ENCODE measurements at regions not wholly inside any gene's neighbourhood (a gene's known extent, or its start where the extent isn't known, plus 50 kb on each side); places are given as distances from the start of the nearest gene placed in this dataset.
"Not testable (repeated sequence)": the region's sequence is repeated elsewhere in the genome, so short reads cannot be mapped to it uniquely, and the experiment has no call there.

GRCh38 chr4:79561751-79562150, 153.7 kb upstream of the GK2 start:
- Mint-ChIP-seq H3K36me3 (no peaks in the 10 kb centered on the region), H3K9me3 (no peaks in the 10 kb centered on the region), H3K4me3 (no peak overlapping the region), H3K27ac (no peak overlapping the region), H3K4me1 (no peaks in the 10 kb centered on the region), H3K27me3 (peaks cover 0 to 5% of the 10 kb centered on the region in 2 donors)
- DNase-seq (no peak), ATAC-seq (replicated peaks) (no peak)

GRCh38 chr4:79559398-79559797, 151.4 kb upstream of the GK2 start:
- not testable (repeated sequence) for DNase-seq; H3K4me3 Mint-ChIP-seq; ATAC-seq (replicated peaks); H3K9me3 Mint-ChIP-seq; H3K27me3 Mint-ChIP-seq; H3K36me3 Mint-ChIP-seq; H3K27ac Mint-ChIP-seq; H3K4me1 Mint-ChIP-seq

GRCh38 chr4:79552311-79552710, 144.3 kb upstream of the GK2 start:
- peaks cover 3 to 8% of the 10 kb centered on the region in 2 donors for H3K9me3 Mint-ChIP-seq
- no peaks in the 10 kb centered on the region for H3K36me3 Mint-ChIP-seq
- DNase-seq (no peak), ATAC-seq (replicated peaks) (no peak)
- no peak overlapping the region for H3K4me3 Mint-ChIP-seq
- H3K27ac Mint-ChIP-seq = no peak overlapping the region
- no peaks in the 10 kb centered on the region for H3K27me3 Mint-ChIP-seq
- H3K4me1 Mint-ChIP-seq = no peaks in the 10 kb centered on the region

- no peak overlapping the region for H3K27ac Mint-ChIP-seq
- H3K27me3 Mint-ChIP-seq = no peaks in the 10 kb centered on the region
- no peaks in the 10 kb centered on the region for H3K36me3 Mint-ChIP-seq
- ATAC-seq (replicated peaks) (no peak), DNase-seq (no peak)
- H3K9me3 Mint-ChIP-seq = peaks cover 3 to 8% of the 10 kb centered on the region in 2 donors
- no peak overlapping the region for H3K4me3 Mint-ChIP-seq
- H3K4me1 Mint-ChIP-seq = no peaks in the 10 kb centered on the region
Observed at GRCh38 chr4:79551555-79551954, 143.5 kb upstream of the GK2 start.

- Mint-ChIP-seq H3K4me3 (no peak overlapping the region), H3K36me3 (no peaks in the 10 kb centered on the region), H3K27me3 (peaks cover 0 to 14% of the 10 kb centered on the region in 2 donors), H3K27ac (no peak overlapping the region), H3K9me3 (peaks cover 3 to 6% of the 10 kb centered on the region in 2 donors), H3K4me1 (no peaks in the 10 kb centered on the region)
- ATAC-seq (replicated peaks) = no peak
- DNase-seq = no peak
Observed at GRCh38 chr4:79547851-79548250, 139.8 kb upstream of the GK2 start.

- not testable (repeated sequence) for H3K9me3 Mint-ChIP-seq; H3K27ac Mint-ChIP-seq; ATAC-seq (replicated peaks); H3K4me1 Mint-ChIP-seq; DNase-seq; H3K4me3 Mint-ChIP-seq; H3K36me3 Mint-ChIP-seq
- H3K27me3 Mint-ChIP-seq = peaks cover 0 to 14% of the 10 kb centered on the region in 2 donors
Observed at GRCh38 chr4:79545292-79545691, 137.3 kb upstream of the GK2 start.

- no peaks in the 10 kb centered on the region for H3K4me1 Mint-ChIP-seq
- no peaks in the 10 kb centered on the region for H3K36me3 Mint-ChIP-seq
- no peak for ATAC-seq (replicated peaks)
- H3K9me3 Mint-ChIP-seq = no peaks in the 10 kb centered on the region
- H3K4me3 Mint-ChIP-seq = no peak overlapping the region
- no peaks in the 10 kb centered on the region for H3K27me3 Mint-ChIP-seq
- no peak overlapping the region for H3K27ac Mint-ChIP-seq
- DNase-seq = no peak
Observed at GRCh38 chr4:79540143-79540542, 132.1 kb upstream of the GK2 start.

- Mint-ChIP-seq H3K27me3 (no peaks in the 10 kb centered on the region), H3K36me3 (no peaks in the 10 kb centered on the region), H3K4me3 (no peak overlapping the region), H3K9me3 (no peaks in the 10 kb centered on the region), H3K27ac (no peak overlapping the region), H3K4me1 (no peaks in the 10 kb centered on the region)
- no peak for ATAC-seq (replicated peaks)
- DNase-seq = no peak
Observed at GRCh38 chr4:79535516-79535915, 127.5 kb upstream of the GK2 start.

GRCh38 chr4:79528241-79528706, 120.2 kb upstream of the GK2 start:
- no peak overlapping the region for H3K4me3 Mint-ChIP-seq
- H3K36me3 Mint-ChIP-seq = no peaks in the 10 kb centered on the region
- no peaks in the 10 kb centered on the region for H3K4me1 Mint-ChIP-seq
- DNase-seq = no peak
- no peaks in the 10 kb centered on the region for H3K27me3 Mint-ChIP-seq
- H3K9me3 Mint-ChIP-seq = no peaks in the 10 kb centered on the region
- no peak overlapping the region for H3K27ac Mint-ChIP-seq
- ATAC-seq (replicated peaks) = no peak

- no peaks in the 10 kb centered on the region for H3K27me3 Mint-ChIP-seq
- no peak for ATAC-seq (replicated peaks)
- no peaks in the 10 kb centered on the region for H3K9me3 Mint-ChIP-seq
- no peak overlapping the region for H3K4me3 Mint-ChIP-seq
- DNase-seq = no peak
- H3K36me3 Mint-ChIP-seq = no peaks in the 10 kb centered on the region
- H3K27ac Mint-ChIP-seq = no peak overlapping the region
- H3K4me1 Mint-ChIP-seq = no peaks in the 10 kb centered on the region
Observed at GRCh38 chr4:79526641-79527565, 118.9 kb upstream of the GK2 start.

GRCh38 chr4:79516114-79516513, 108.1 kb upstream of the GK2 start:
- Mint-ChIP-seq H3K9me3 (peaks cover 0 to 3% of the 10 kb centered on the region in 2 donors), H3K36me3 (no peaks in the 10 kb centered on the region), H3K4me1 (no peaks in the 10 kb centered on the region), H3K4me3 (no peak overlapping the region), H3K27ac (no peak overlapping the region), H3K27me3 (peaks cover 0 to 4% of the 10 kb centered on the region in 2 donors)
- no peak for DNase-seq
- ATAC-seq (replicated peaks) = no peak

- Mint-ChIP-seq H3K9me3 (peaks cover 0 to 3% of the 10 kb centered on the region in 2 donors), H3K36me3 (no peaks in the 10 kb centered on the region), H3K4me3 (no peak overlapping the region), H3K27me3 (peaks cover 0 to 4% of the 10 kb centered on the region in 2 donors), H3K27ac (no peak overlapping the region), H3K4me1 (no peaks in the 10 kb centered on the region)
- DNase-seq (no peak), ATAC-seq (replicated peaks) (no peak)
Observed at GRCh38 chr4:79514621-79515329, 106.7 kb upstream of the GK2 start.

GRCh38 chr4:79513576-79513975, 105.5 kb upstream of the GK2 start:
- Mint-ChIP-seq H3K27me3 (peaks cover 0 to 4% of the 10 kb centered on the region in 2 donors), H3K9me3 (no peaks in the 10 kb centered on the region), H3K36me3 (no peaks in the 10 kb centered on the region)

GRCh38 chr4:79512363-79512762, 104.3 kb upstream of the GK2 start:
- Mint-ChIP-seq H3K27me3 (peaks cover 0 to 4% of the 10 kb centered on the region in 2 donors), H3K27ac (no peak overlapping the region), H3K36me3 (no peaks in the 10 kb centered on the region), H3K4me1 (no peaks in the 10 kb centered on the region), H3K9me3 (no peaks in the 10 kb centered on the region), H3K4me3 (no peak overlapping the region)
- no peak for ATAC-seq (replicated peaks)
- no peak for DNase-seq

More at GRCh38 chr4:79513576-79513975, 105.5 kb upstream of the GK2 start:
- H3K27ac Mint-ChIP-seq = no peak overlapping the region
- ATAC-seq (replicated peaks) = no peak
- DNase-seq = no peak
- H3K4me1 Mint-ChIP-seq = no peaks in the 10 kb centered on the region
- H3K4me3 Mint-ChIP-seq = no peak overlapping the region

- Mint-ChIP-seq H3K9me3 (no peaks in the 10 kb centered on the region), H3K36me3 (no peaks in the 10 kb centered on the region), H3K4me3 (no peak overlapping the region), H3K27ac (no peak overlapping the region), H3K4me1 (peaks cover 5 to 6% of the 10 kb centered on the region in 2 donors), H3K27me3 (no peaks in the 10 kb centered on the region)
- ATAC-seq (replicated peaks) (no peak), DNase-seq (no peak)
Observed at GRCh38 chr4:79502081-79502480, 94.1 kb upstream of the GK2 start.

Measured in stimulated activated naive B cell treated with anti-CD40 and anti-IgM and Interleukin-4, amounts not matched to agents 10 μg/mL and 1 μg/mL and 100 μg/mL, for 72 hours (primary cell).